ENCODE measurements at regions not wholly inside any gene's neighbourhood (a gene's known extent, or its start where the extent isn't known, plus 50 kb on each side); places are given as distances from the start of the nearest gene placed in this dataset.

DNA sequence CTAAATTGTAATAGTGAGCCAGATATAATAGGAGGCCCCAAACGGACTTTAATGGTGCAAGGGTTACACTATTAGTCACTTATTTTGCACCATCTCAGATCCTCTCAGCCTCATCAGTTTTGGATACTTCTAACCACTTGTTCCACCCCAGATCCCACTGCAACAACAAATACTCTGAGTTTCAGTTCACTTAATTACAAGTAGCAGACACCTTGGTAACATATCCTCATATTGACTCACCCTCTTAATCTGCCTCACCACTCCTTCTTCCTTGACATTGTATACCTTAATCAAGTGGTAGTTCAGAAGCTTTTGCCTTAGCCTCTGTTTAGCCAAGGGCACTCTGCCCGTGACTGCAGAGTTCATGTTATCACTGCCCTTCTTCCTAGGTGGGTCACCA is 256.1 kb upstream of the UBASH3B start:
- no peak for DNase-seq (ENCODE audit: low spot score)

DNA sequence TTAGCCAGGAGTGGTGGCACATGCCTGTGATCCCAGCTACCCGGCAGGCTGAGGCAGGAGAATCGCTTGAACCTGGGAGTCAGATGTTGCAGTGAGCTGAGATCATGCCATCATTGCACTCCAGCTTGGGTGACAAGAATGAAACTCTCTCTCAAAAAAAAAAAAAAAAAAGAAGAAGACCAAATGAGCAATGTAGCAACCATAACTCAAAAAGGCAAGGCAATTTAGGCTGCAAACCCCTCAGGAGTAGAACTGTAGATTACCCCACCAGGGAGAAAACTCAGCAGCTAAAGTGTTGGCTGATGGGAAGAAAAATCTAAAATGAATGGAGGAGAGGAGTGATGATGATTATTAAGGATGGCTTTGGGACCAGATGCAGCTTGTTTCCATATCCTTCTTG is 256.7 kb upstream of the UBASH3B start:
- DNase-seq (ENCODE audit: low spot score), result no peak

DNA sequence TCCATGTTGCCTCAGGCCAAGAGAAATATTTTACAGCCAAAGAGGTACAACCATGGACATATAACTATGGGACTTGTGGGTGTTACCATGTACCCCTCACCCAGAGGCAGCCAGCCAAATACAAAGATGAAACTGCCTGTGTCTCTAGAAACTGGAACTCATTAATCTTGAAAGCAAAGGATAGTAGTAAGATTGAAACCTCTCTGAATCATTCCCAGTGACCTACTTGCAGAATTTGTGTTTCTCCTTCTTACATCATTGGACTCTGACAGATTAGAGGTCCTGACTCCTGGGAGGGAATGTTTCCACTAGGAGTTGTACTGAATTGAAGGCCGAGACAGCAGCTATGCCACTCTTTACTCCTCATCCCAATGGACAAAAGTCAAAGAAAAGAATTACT is 257.4 kb upstream of the UBASH3B start:
- DNase-seq (ENCODE audit: low spot score), result no peak

DNA sequence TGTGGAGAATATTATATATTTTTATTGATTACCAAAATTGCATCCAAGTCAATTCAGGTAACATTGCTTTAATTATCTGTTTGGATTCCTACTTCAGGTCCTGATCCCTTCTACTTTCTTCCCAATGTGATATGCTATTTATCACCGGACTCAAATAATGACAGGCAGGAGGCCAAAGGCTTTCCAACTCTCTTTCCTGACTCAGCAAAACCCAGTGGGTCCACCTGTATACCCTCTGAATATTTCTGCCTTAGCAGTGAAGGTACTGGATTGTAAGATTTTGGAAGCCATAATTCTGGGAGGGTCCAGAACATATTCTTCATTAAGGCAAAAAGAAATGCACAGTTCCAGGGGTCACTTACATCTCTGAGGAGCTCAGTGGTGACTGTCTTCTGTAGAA is 260.2 kb upstream of the UBASH3B start:
- no peak for DNase-seq (ENCODE audit: low spot score)

DNA sequence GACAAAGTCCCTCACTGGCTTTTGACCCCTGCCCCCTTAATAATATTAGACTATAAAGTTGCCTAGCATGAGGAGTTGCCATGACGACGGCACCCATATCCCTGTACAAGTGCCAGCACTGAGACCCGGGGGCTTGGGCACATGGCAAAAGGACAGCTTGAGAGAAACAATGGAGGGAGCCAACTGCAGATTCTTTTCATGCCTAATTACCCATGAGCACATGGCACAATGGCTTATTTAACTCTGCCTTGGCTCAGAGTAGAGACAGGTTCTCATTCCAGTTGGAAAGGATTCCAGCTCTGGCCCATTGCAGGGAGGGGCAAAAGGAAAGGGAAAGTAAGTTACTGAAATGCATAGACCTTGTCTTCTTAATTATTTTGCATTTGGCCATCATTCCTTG is 261.2 kb upstream of the UBASH3B start:
- no peak for DNase-seq (ENCODE audit: low spot score)

DNA sequence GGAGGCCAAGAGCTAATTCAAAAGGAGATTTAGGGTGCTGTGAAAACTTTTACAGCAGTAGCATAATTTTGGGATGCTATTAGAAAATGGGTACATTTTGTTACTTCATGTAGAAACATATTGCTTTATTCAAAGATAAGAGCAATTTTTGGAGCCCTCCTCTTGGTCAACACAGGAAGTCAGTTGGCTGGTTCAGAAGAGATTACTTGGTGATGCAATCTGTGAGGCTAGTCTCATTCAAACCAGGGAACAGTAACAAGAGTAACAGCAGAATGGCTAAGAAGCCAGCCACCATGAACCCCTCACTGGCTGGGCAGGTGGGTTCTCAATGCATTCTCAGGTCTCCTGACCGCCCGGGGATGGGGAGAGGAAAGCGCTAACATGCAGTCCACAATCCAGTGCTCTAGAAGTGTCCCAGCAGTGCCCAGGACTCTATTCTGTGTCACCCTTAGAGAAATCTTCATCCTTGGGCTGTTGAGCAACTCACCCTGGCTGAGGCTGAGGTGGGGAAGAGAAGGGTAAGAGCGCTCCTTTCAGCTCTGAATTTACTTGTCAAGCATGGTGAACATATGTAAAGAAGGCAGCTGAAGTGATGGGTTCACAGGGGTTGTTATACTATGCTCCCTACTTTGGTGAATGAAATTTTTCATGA is 262.2 kb upstream of the UBASH3B start:
- DNase-seq (ENCODE audit: low spot score), result no peak

DNA sequence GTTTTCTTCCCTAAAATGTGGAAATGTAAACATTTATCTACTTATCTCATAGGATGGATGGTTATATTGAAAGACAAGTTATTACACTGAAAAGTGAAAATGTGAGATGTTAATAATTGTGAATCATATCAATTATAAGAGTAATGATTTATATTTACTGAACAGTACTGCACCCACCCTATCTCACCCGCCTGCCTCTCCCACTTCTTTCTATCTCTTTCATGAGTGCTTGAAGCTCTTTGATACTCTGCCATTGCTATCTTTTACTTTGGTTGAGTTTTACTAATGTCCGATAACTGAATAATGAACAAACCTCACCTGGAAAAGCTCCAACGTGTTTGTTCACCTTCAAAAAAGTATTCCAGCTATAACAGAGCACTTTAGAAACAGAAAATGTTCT is 263.0 kb upstream of the UBASH3B start:
- no peak for DNase-seq (ENCODE audit: low spot score)

DNA sequence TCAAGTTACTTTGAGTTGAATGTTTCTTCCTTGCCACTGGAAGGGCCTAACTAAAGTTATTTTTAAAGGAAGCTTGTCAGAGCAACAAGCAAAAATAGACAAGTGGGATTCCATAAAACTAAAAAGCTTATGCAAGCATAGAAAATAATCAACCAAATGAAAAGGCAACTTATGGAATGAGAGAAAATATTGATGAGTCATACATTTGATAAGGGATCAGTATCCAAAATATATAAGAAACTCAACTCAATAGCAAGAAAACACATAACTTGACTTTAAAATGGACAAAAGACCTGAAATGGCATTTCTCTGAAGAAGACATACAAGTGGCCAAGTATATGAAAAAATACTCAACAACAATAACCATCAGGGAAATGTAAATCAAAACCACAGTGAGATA is 264.5 kb upstream of the UBASH3B start:
- DNase-seq (ENCODE audit: low spot score), result no peak

DNA sequence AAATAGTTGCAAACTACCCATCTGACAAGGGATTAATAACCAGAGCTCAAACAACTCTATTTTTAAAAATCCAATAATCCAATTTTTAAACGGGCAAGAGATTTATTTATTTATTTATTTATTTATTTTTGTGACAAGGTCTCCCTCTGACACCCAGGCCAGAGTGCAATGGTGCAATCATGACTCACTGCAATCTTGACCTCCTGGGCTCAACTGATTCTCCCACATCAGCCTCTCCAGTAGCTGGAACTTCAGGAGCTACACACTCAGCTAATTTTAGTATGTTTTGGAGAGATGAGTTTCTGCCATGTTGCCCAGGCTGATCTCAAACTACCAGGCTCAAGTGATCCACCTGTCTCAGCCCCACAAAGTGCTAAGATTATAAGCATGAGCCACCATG is 267.2 kb upstream of the BLID start:
- DNase-seq (ENCODE audit: low spot score), result no peak

DNA sequence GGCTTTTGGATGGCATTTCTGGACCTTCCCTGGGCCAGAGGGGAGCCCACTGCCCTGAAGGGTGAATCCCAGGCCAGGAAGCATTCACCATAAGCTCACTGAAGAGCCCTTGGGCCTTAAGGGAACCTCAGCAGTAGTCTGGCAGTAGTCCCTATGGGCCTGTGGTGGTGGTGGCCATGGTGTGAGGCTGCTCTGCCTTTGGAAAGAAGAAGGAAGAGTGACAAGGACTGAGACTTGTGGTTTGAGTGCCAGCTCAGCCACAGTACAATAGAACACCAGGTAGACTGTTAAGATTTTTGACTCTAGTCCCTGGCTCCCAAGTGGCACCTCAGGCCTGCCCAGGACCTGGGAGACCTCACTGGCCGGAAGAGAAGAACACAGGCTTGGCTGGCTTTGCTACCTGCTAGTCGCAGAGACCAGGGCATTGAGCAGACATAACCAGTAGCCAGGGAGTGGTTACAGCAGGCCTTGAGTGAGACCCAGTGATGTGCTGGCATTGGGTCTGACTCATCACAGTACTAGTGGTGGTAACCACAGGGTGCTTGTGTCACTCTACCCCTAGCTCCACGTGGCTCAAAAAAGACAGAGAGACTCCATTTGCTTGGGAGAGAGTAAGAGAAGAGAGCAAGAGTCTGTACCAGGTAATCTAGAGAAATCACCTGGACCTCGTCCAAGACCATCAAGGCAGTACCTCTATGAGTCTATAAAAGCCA is 259.8 kb upstream of the BLID start:
- no peak for DNase-seq (ENCODE audit: low spot score)

DNA sequence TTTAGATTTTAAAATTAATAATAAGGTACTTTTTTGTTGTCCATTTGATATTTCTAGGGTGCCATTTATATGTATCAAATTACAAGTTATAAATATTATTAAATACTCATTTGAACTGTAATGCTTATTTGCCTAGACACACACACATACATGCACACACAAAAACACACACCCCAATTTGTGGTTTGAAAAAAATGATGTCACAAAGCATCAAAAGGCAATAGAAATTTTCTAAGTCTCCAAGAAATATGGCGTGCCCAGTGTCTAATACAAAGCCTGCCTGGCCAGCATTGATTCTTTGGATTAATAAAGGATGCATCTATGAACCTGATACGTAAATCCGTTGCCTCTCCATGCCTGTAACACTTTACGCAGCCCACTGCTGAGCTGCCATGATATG is 252.8 kb upstream of the BLID start:
- no peak for DNase-seq (ENCODE audit: low spot score)

DNA sequence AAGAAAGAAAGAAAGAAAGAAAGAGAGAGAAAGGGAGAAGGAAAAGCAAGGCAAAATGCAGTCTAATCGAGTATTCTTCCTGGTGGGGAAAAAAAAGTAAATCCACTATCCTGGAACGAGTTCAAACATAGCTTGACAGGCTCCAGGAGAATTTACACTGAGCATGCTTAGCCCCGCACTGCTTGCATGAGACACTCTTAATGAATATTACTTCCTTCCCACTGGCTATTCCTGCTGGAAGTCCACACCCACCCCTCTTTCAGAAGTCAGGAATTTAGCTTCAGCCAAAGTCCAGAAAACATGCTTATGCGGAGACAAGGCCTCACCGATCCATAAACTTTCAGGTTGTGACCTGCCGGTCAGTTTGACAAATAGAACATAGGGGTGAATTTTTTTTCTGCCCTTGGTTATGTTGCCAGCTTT is 251.8 kb upstream of the BLID start:
- DNase-seq (ENCODE audit: low spot score), result no peak

DNA sequence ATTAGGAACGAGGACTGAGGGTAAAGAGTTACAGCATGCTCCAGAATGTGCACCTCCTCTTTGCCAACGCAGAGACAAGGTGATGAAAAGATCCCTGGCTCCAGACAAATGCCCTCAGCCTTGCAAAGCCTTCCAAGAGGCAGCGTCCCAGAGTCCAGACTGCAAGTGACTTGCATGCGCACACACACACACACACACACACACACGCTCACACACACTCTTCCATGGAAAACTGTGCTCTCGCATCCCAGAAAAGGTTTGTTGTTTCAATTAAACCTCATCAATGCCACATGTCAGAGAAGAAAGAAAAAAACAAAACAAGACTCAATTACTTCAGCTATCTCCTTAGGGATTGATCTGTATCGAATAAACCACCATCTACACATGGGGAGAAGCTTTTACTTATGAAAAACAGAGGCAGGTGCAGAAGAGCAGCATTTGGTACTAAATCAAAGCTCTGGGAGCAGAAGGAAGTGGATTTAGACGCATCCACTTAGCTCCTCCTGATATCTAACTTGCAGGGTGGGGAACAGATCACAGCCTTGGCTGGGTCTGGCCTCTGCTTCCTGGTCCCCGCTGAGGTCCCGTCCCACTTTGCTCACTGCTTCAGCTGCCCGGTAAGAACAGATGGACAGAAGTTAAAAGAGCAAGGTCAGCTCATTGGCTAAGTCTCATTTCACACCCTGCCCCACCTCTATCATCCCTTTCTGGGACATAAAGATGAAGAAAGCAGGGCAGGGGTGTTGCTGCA is 249.8 kb upstream of the BLID start:
- no peak for DNase-seq (ENCODE audit: low spot score)

DNA sequence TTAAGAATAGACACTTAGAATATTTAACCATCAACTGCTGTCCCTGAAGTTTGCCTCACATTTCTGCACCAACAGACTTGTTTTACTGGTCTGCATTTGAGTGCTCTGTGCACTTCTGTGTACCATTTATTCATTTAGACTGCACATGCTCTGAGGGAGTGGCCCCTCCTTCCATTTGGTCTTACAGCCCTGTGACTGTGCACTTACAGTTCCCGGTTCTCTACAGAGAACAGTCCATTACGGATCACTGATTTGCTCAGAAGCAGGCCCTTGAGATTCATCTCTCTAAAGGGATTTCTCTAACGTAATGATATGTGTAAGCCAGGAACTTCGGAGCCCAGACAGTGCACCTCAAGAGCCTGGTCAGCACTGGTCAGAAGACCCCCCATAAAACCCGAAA is 247.3 kb upstream of the BLID start:
- DNase-seq (ENCODE audit: low spot score), result no peak

DNA sequence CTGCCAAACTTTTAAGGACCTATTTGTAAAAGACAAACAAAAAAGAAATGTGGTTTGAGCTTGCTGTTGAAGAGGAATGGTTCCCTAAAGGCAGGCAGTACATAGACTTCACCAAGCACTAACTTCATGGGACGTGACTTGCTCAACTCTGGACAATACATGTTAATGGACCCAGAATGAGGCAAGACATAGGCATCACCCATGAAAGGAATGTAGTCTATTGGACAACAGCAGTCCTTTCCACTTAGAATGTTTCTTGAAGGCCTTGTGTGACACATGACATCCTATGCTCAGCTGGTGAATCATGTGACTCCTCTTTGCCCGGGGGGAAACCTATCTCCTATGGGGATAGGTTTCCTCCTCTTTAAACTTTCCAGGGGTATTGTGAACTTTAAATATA is 246.4 kb upstream of the BLID start:
- no peak for DNase-seq (ENCODE audit: low spot score)

DNA sequence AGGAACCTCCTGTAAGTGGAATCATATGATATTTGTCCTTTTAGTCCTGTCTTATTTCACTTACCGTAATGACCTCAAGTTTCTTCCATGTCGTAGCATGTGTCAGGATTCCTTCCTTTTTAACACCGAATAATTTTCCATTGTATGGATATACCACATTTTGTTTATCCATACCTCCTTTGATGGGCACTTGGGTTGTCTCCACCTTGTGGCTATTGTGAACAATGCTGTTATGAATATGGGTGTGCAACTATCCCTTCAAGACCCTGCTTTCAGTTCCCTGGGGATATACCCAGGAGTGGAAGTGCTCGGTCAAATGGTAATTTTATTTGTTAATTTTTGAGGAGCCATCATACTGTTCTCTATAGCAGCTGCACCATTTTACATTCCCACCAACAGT is 244.9 kb upstream of the BLID start:
- DNase-seq (ENCODE audit: low spot score), result no peak

DNA sequence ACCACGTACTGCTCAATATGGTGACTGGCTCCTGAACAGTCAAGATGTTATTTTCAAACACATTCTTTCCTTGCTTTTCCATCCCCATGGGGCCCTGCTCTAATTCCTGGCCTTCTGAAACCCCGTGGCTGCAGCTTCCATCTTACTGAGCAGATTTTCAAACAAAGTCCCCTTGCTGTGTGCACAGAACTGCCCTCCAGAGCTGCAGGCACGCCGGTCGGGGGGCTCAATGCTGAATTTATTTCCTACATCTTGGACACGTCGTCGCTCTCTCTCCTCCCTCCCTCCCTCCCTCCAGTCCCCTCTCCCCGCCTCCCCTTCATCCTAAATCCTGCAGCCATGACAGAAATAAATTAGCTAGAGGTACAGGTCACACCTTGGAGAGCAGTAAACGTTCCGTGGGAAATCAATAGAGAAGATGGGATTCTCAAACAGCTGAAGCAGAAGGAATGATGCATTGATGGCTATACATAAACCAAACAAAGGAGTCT is 243.1 kb upstream of the BLID start:
- DNase-seq (ENCODE audit: low spot score), result no peak

DNA sequence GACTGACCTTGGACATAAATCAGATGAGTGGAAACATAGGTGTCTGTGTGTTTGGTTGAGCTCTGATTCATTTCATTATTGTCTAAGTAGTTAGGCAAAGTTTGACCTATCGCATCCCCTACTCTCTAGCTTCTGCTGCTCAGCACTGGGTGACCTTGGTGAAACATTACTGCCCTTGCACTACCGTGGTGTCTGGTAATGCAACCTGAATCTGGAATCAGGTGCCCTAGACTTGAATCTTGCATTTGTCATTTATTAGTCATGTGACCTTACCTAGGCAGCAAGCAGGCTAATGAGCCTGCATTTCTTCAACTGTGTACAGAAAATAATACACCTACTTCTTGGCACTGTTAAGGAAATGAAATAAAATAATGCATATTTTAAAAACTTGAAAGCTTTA is 242.3 kb upstream of the BLID start:
- DNase-seq (ENCODE audit: low spot score), result no peak

DNA sequence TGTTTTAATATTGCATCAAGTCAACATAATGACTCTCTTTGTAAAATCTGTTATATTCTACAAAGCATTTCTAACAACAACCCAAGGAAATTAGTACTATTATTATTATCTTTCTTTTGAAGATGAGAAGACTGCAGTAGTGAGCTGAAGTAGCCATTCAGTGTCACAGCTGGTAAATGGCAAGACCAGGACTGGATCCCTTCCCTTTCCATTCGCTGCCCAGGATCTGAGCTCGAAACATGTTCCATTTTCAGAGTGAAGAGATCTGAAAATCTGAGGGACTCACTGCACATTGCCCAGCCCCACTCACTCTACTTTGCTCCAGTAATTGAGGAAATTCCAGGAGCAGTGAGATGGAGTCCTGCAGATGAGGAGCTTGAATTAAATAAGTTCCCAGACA is 240.0 kb upstream of the BLID start:
- no peak for DNase-seq (ENCODE audit: low spot score)

DNA sequence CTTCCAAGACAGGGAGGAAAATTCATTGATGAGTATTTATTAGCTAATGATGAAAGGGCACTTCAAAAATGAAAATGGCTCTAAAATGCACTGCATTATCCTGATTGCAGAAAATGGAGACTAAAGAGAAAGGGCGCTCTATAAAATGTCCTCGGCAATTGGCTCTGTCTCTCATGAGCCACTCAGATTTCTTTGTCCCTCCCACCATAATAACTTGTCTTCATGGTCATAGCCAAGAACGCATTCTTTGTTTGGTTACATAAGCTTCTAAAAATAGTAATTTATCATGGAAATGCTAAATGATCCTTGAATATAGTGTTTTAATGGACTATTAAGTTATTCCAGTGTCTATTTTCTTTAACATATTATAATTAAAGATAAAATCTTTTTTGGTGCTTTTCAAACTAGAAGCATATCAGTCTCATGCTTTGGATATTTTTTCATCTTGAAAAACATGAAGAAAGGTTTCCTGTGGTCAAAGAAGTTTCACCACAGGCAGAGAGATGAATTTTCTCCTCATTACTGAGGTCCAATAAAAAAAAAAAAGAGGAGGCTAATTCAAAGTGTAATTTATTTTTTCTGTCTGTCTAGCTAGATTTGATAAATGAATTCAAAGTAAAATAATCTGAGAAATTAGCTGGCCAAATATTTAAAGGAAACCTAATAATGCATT is 238.1 kb upstream of the BLID start:
- no peak for DNase-seq (ENCODE audit: low spot score)

DNA sequence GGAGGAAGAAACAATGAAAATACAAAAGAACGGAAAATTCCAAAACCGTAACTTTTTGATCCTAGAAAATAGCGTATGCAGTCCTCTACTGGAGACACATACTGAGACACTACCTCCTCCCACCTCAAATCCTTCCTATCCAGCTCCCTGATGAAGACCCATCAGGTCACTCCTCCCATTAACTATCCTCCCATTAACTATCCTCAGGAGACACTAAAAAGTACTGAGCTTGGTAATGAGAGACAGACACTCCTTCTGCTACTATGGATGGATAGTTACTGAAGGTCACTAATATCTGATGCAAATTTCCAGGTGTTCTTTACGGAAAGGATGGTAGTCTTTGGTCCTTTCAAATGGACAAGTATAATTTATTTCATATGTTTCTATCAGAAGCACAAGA is 237.5 kb upstream of the BLID start:
- no peak for DNase-seq (ENCODE audit: low spot score)

DNA sequence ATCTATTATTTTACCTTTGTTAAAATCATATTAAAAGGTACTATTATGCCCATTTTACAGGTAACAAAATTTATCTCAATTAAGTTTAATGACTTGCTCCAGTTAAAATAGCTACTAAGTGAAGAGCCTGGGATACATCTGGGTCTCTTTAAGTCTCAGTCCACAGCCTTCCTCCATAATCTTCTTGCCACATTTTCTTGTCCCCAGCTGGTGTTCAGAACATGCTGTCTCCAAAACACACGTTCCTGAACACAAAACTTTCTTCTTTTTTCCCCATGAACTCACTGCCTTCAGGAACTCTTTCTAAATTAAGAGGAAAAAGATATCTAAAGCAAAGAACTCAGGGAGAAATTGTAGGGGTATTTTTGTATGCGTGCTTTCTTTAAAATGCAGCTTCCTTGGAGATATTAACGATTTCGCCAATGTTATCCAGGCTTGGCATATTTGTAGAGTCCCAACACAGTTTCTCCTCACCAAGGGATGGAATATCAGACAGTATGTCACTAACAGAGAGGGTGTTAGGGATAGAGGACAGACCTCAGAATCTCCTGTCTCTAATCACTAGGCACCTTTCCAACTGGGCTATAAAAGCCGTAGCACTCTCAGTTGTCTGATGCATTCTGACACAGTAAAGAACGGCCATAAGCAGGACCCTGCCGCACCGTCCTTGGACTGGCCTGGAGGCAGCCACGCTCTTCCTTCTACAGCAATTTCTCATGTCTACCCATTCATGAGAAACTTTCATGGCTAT is 232.8 kb upstream of the BLID start:
- no peak for DNase-seq (ENCODE audit: low spot score)

All from HuH-7 (cell line).